ENCODE measurements at regions not wholly inside any gene's neighbourhood (a gene's known extent, or its start where the extent isn't known, plus 50 kb on each side); places are given as distances from the start of the nearest gene placed in this dataset.

GRCh38 chr14:106821119-106821518, 1294.7 kb downstream of the TMEM121 start:
- DNase-seq, result no peak
- Histone ChIP-seq H3K4me1 (ENCODE audit: insufficient read depth, low read length) (no peaks in the 10 kb centered on the region), H3K4me3 (ENCODE audit: low read length) (no peak overlapping the region), H3K27ac (ENCODE audit: low read depth in 1 of 2, low read length in 2 of 2) (no peak overlapping the region), H3K27me3 (ENCODE audit: control insufficient read depth in 1 of 2, insufficient read depth in 2 of 2, low read length in 2 of 2) (peaks cover 4 to 6% of the 10 kb centered on the region in 2 experiments), H3K9me3 (ENCODE audit: control insufficient read depth in 1 of 2, insufficient read depth in 1 of 2, low read length in 2 of 2) (no peaks in the 10 kb centered on the region), H3K36me3 (ENCODE audit: insufficient read depth, low read length) (no peaks in the 10 kb centered on the region)
- no peaks in the 10 kb centered on the region for H3K9me3 Mint-ChIP-seq
- ATAC-seq (ENCODE audit: poor library complexity), result no peak
- ChIA-PET CTCF (interaction anchor here (1.3 to 2.0 kb wide), 3 partner anchors 10 to 52 kb away, joined by 5 to 10 read pairs (median 6); no protein-coding TSS in a partner anchor), POLR2A (no interaction called here)
- no peak overlapping the region for H3K27ac Mint-ChIP-seq
- intact Hi-C loops (cut with DNase I, micrococcal nuclease), result no loop called here
- peaks cover 13% of the 10 kb centered on the region for H3K27me3 Mint-ChIP-seq
- TF ChIP-seq CTCF (IDR thresholded peaks at IDR 0.05), result no peak
- H3K4me1 Mint-ChIP-seq (ENCODE audit: low read depth), result no peaks in the 10 kb centered on the region
- H3K4me3 Mint-ChIP-seq, result no peak overlapping the region
- H3K36me3 Mint-ChIP-seq (ENCODE audit: low read depth), result no peaks in the 10 kb centered on the region

GRCh38 chr14:106822905-106823304, 1296.5 kb downstream of the TMEM121 start:
- H3K9me3 ChIP-seq (ENCODE audit: control insufficient read depth in 1 of 2, insufficient read depth in 1 of 2, low read length in 2 of 2), result no peaks in the 10 kb centered on the region
- TF ChIP-seq CTCF (IDR thresholded peaks at IDR 0.05), result no peak
- no peaks in the 10 kb centered on the region for H3K36me3 ChIP-seq (ENCODE audit: insufficient read depth, low read length)
- Mint-ChIP-seq H3K36me3 (ENCODE audit: low read depth) (no peaks in the 10 kb centered on the region), H3K27me3 (peaks cover 13% of the 10 kb centered on the region), H3K4me1 (ENCODE audit: low read depth) (no peaks in the 10 kb centered on the region), H3K27ac (no peak overlapping the region), H3K4me3 (no peak overlapping the region), H3K9me3 (no peaks in the 10 kb centered on the region)
- H3K4me3 ChIP-seq (ENCODE audit: low read length), result no peak overlapping the region
- ATAC-seq (ENCODE audit: poor library complexity) (no peak), DNase-seq (no peak)
- ChIA-PET POLR2A (no interaction called here), CTCF (interaction anchor here (0.9 to 2.0 kb wide), 3 partner anchors 8 to 50 kb away, joined by 4 to 10 read pairs (median 5); no protein-coding TSS in a partner anchor)
- H3K27ac ChIP-seq (ENCODE audit: low read depth in 1 of 2, low read length in 2 of 2), result no peak overlapping the region
- intact Hi-C loops (cut with DNase I, micrococcal nuclease), result no loop called here
- H3K27me3 ChIP-seq (ENCODE audit: control insufficient read depth in 1 of 2, insufficient read depth in 2 of 2, low read length in 2 of 2), result peaks cover 4 to 6% of the 10 kb centered on the region in 2 experiments
- no peaks in the 10 kb centered on the region for H3K4me1 ChIP-seq (ENCODE audit: insufficient read depth, low read length)

- no peaks in the 10 kb centered on the region for H3K9me3 ChIP-seq (ENCODE audit: control insufficient read depth in 1 of 2, insufficient read depth in 1 of 2, low read length in 2 of 2)
- TF ChIP-seq CTCF (IDR thresholded peaks at IDR 0.05), result no peak
- no peak overlapping the region for H3K27ac Mint-ChIP-seq
- CTCF ChIA-PET, result interaction anchor here (0.9 kb wide), 1 partner anchor 12 kb away, joined by 5 read pairs; no protein-coding TSS in a partner anchor
- ATAC-seq (ENCODE audit: poor library complexity) (no peak), DNase-seq (no peak)
- intact Hi-C loops (cut with DNase I, micrococcal nuclease), result no loop called here
- H3K4me3 ChIP-seq (ENCODE audit: low read length), result no peak overlapping the region
- no peaks in the 10 kb centered on the region for H3K9me3 Mint-ChIP-seq
- no peaks in the 10 kb centered on the region for H3K4me1 Mint-ChIP-seq (ENCODE audit: low read depth)
- peaks cover 1 to 6% of the 10 kb centered on the region in 2 experiments for H3K27me3 ChIP-seq (ENCODE audit: control insufficient read depth in 1 of 2, insufficient read depth in 2 of 2, low read length in 2 of 2)
- H3K36me3 Mint-ChIP-seq (ENCODE audit: low read depth), result no peaks in the 10 kb centered on the region
- H3K27me3 Mint-ChIP-seq, result peaks cover 13% of the 10 kb centered on the region
- H3K4me3 Mint-ChIP-seq, result no peak overlapping the region
- no peaks in the 10 kb centered on the region for H3K4me1 ChIP-seq (ENCODE audit: insufficient read depth, low read length)
- POLR2A ChIA-PET, result no interaction called here
- H3K36me3 ChIP-seq (ENCODE audit: insufficient read depth, low read length), result no peaks in the 10 kb centered on the region
- H3K27ac ChIP-seq (ENCODE audit: low read depth in 1 of 2, low read length in 2 of 2), result no peak overlapping the region
These were observed 1297.2 kb downstream of the TMEM121 start for GRCh38 chr14:106823552-106823951.

Data from CD4-positive, alpha-beta T cell (primary cell).